Astrocyte of the cerebellum (primary cell): ENCODE measurements at regions not wholly inside any gene's neighbourhood (a gene's known extent, or its start where the extent isn't known, plus 50 kb on each side); places are given as distances from the start of the nearest gene placed in this dataset.

ENCODE experiments used
- DNase-seq: peaks from one replicate; pipeline ENCODE4 v3.0.0-alpha.2; 2011; ENCODE audit warnings: low read depth
- H3K4me3 ChIP-seq: 2 replicates; pipeline ENCODE4 v1.5.1; 2011; ENCODE audit warnings: mild to moderate bottlenecking, low read depth, low read length, moderate library complexity
- in situ Hi-C: cut with HindIII; loops from 2 replicates; pipeline ENCODE4 v1.10.0; 2017; ENCODE audit warnings: low sequenced_read_pairs
- TF ChIP-seq, protein P1 (sequence below): IDR thresholded peaks from 2 replicates; pipeline ENCODE4 v1.5.1; 2012; ENCODE audit warnings: low read length, low read depth, moderate library complexity, mild to moderate bottlenecking; ENCODE audit errors: missing control alignments

DNA sequence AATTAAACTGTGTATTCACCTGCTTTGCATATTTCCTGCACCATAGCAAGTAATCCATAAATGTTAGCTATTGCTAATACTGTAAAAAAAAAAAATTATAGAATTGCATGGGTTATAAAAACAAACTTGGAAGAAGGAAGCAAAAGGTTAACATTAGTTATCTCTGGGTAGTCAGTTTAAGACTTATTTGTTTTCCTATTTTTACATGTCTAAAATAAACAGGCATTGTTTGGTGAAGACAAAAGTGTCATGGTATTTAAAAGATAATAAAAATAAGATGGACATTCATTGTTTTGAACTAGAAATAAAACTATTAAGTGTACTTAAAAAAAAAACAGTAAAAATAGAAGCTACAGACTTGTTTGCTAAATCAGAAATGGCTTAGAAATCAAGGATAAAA, 313.8 kb downstream of the SOX9 start:
- TF ChIP-seq, protein P1, sequence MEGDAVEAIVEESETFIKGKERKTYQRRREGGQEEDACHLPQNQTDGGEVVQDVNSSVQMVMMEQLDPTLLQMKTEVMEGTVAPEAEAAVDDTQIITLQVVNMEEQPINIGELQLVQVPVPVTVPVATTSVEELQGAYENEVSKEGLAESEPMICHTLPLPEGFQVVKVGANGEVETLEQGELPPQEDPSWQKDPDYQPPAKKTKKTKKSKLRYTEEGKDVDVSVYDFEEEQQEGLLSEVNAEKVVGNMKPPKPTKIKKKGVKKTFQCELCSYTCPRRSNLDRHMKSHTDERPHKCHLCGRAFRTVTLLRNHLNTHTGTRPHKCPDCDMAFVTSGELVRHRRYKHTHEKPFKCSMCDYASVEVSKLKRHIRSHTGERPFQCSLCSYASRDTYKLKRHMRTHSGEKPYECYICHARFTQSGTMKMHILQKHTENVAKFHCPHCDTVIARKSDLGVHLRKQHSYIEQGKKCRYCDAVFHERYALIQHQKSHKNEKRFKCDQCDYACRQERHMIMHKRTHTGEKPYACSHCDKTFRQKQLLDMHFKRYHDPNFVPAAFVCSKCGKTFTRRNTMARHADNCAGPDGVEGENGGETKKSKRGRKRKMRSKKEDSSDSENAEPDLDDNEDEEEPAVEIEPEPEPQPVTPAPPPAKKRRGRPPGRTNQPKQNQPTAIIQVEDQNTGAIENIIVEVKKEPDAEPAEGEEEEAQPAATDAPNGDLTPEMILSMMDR, result no peak
- in situ Hi-C loops, result no loop called here
- H3K4me3 ChIP-seq, result no peak overlapping the region
- no peak for DNase-seq

DNA sequence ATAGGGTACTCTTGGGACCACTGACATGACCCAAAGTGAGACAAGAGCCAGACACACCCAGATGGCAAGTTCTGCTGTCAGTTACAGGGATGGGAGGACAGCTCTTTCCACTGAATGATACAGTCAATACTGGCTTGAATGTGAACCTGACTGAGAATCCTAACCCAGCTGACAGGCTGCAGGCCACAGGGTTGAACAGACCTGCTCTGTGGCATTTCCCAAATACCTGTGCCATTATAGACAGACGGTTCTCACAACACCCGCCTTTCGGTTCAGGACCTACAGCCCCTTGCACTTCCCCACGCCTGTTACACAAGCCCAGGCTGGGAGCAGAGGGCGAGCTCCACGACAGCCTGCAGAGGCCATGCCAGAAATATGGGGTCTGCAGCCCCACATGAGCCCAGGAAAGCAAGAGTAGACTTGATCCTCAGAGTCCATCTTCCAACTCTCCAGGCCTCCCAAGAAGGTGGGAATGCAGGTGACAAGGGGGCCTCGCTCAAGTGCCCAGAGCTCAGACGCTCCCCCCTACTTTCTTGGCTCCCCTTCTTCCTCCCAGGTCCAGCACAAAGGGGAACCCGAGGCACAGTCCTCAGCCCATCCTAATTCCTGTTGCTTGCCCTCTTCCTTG, 314.3 kb downstream of the SOX9 start:
- DNase-seq, result no peak
- TF ChIP-seq, protein P1, result no peak
- in situ Hi-C loops, result no loop called here
- H3K4me3 ChIP-seq, result no peak overlapping the region

DNA sequence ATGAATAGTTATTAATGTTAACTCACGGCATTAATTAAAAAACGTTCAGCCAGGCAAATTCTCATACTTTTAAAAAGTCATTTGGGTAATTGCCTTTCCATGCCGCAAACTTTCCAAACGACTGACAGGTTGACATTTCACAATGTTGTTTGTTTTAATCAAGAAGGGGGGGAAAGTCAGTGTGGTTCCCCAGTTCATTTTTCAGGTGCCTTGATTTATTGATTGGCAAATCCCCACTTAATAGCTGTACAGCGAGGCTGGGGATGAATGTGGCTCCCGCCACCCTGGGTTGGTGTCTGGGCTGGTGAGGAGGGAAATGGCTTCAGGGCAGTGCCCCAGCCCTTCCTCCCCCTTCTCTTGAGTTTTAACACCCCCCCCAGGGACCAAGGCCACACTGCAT, 318.0 kb downstream of the SOX9 start:
- in situ Hi-C loops, result no loop called here
- H3K4me3 ChIP-seq, result no peak overlapping the region
- DNase-seq, result no peak
- TF ChIP-seq, protein P1, result no peak

DNA sequence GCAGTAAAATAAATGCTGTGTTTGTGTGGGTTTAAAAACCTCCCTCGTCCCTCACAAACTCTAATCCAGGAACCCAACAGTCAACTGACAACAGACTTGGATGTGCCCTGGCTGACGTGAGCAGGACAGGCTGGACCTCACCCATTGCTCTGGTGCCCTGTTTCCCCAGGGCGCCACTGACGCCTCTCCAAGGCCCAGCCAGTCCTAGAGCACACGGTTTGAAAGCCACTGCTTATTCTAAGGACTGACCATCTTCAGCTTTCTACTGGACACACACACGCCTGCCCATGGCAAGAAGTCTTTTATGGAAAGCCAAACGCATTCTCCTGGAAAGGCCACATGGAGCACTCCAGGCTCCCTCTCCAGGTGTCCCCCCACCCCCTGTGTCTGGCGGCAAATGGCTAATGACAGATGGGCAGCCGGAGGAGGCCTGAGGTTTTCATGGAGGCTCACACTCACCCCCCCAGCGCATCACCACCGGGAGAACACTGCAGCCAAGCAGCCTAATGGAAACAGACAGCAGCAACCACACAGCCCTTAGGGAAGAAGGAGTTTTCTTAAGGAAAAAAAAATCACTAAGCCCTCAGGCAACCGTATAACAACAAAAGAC, 319.2 kb downstream of the SOX9 start:
- in situ Hi-C loops, result no loop called here
- no peak for DNase-seq
- H3K4me3 ChIP-seq, result no peak overlapping the region
- TF ChIP-seq, protein P1, result no peak

DNA sequence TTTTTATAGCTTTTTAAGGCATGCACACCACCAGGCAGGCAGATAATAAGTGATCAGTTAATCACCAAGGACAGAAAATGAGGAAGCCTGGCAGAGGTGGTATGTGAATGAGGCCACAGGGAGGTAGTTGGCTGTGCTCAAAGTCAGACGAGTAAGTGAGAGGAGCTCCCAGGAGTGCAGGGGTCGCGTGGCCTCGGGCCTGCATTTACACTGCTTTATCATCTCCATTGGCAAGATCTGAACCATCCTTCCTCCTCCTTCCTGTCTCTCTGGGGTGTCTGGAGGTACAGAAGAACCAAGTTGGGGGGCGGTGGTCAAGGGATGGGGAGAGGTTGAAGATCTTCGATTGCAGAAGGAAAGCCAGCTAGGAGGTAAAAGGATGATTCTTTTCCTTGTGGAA, 320.1 kb downstream of the SOX9 start:
- in situ Hi-C loops, result no loop called here
- no peak for DNase-seq
- no peak overlapping the region for H3K4me3 ChIP-seq
- TF ChIP-seq, protein P1, result no peak

DNA sequence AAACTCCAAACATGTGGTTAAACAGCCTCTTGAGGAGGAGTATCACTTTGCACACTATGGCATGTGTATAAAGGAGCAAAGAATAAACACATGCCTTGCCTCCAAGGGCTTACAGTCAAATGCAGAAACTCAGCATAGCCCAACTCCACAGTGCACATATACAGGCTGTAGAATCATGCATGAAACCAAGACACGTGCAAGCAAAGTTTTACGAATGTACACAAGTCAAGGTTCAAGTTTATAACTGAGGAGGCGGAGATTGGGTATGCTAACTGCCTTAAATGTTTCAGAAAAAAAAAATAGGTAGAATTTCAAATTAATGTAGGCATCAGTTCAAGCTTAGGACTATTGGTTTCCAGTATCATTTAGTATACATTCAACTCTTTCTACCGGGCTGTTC, 321.1 kb downstream of the SOX9 start:
- in situ Hi-C loops, result no loop called here
- TF ChIP-seq, protein P1, result no peak
- H3K4me3 ChIP-seq, result no peak overlapping the region
- DNase-seq, result no peak
